PFSK-1 (cell line): ENCODE measurements at regions not wholly inside any gene's neighbourhood (a gene's known extent, or its start where the extent isn't known, plus 50 kb on each side); places are given as distances from the start of the nearest gene placed in this dataset.

ENCODE experiments used
- FOXP2 ChIP-seq: optimal IDR thresholded peaks from 2 replicates; pipeline ENCODE3; 2011; ENCODE audit warnings: borderline replicate concordance, control low read depth, inconsistent platforms; ENCODE audit not compliant: insufficient read depth; ENCODE audit errors: extremely low read length, extremely low read depth
- POLR2AphosphoS5 ChIP-seq: IDR thresholded peaks from 2 replicates; pipeline ENCODE4 v1.6.1; 2012; ENCODE audit warnings: low read depth, mild to moderate bottlenecking, control low read depth, low read length, moderate library complexity
- SIN3A ChIP-seq: IDR thresholded peaks from 2 replicates; pipeline ENCODE4 v1.6.1; 2012; ENCODE audit warnings: mild to moderate bottlenecking, low read length, moderate library complexity, borderline replicate concordance; ENCODE audit not compliant: insufficient read depth
- TAF1 ChIP-seq: IDR thresholded peaks from 2 replicates; pipeline ENCODE4 v1.6.1; 2012; ENCODE audit warnings: low read length, control low read depth, borderline replicate concordance; ENCODE audit not compliant: insufficient read depth
- TF ChIP-seq, protein P1 (sequence below), 2 experiments: IDR thresholded peaks; 2 replicates each; pipeline versions ENCODE4 v1.6.1 to v1.8.0; 2011 to 2012; ENCODE audit warnings: low read depth in 2 of 2, low read length in 2 of 2, control low read depth in 1 of 2, inconsistent platforms in 1 of 2, mild to moderate bottlenecking in 1 of 2, moderate library complexity in 1 of 2; ENCODE audit not compliant: insufficient read depth in 1 of 2

DNA sequence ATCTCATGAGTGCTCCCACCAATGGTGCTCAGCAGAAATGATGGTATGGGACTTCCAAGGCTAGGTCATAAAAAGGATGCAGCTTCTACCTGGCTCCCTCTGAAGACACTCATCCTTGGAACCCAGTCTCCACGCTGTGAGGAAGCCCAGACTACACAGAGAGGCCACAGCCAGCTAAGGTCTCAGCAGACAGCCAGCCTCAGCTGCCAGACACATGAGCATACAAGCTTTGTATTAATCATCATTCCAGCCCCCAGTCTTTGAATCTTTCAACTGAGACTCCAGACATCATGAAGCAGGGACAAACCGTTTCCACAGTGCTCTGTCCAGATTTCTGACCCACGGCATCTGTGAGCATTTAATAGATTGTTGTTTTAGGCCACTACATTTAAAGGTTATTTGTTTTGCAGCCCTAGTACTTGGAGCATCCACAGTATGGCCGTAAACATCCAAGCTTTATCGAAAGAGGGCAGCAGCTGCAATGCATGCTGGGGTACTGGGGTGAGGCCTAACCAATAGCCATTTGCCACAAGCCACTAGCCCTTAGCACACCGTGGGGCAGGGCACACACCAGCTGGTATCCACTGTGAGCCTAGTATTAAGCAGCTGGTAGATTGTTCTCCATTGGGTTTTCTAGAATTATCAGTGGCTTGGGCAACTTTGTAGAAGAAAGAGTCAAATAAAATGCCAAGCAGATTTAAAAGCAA, 449.1 kb downstream of the BCOR start:
- TF ChIP-seq POLR2AphosphoS5: no peak
- no peak for TF ChIP-seq TAF1
- TF ChIP-seq, protein P1, sequence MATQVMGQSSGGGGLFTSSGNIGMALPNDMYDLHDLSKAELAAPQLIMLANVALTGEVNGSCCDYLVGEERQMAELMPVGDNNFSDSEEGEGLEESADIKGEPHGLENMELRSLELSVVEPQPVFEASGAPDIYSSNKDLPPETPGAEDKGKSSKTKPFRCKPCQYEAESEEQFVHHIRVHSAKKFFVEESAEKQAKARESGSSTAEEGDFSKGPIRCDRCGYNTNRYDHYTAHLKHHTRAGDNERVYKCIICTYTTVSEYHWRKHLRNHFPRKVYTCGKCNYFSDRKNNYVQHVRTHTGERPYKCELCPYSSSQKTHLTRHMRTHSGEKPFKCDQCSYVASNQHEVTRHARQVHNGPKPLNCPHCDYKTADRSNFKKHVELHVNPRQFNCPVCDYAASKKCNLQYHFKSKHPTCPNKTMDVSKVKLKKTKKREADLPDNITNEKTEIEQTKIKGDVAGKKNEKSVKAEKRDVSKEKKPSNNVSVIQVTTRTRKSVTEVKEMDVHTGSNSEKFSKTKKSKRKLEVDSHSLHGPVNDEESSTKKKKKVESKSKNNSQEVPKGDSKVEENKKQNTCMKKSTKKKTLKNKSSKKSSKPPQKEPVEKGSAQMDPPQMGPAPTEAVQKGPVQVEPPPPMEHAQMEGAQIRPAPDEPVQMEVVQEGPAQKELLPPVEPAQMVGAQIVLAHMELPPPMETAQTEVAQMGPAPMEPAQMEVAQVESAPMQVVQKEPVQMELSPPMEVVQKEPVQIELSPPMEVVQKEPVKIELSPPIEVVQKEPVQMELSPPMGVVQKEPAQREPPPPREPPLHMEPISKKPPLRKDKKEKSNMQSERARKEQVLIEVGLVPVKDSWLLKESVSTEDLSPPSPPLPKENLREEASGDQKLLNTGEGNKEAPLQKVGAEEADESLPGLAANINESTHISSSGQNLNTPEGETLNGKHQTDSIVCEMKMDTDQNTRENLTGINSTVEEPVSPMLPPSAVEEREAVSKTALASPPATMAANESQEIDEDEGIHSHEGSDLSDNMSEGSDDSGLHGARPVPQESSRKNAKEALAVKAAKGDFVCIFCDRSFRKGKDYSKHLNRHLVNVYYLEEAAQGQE (IDR thresholded peaks at IDR 0.05; ENCODE audit: insufficient read depth in 1 of 2, low read depth in 2 of 2, low read length in 2 of 2): no peak
- no peak for TF ChIP-seq SIN3A
- no peak for TF ChIP-seq FOXP2

DNA sequence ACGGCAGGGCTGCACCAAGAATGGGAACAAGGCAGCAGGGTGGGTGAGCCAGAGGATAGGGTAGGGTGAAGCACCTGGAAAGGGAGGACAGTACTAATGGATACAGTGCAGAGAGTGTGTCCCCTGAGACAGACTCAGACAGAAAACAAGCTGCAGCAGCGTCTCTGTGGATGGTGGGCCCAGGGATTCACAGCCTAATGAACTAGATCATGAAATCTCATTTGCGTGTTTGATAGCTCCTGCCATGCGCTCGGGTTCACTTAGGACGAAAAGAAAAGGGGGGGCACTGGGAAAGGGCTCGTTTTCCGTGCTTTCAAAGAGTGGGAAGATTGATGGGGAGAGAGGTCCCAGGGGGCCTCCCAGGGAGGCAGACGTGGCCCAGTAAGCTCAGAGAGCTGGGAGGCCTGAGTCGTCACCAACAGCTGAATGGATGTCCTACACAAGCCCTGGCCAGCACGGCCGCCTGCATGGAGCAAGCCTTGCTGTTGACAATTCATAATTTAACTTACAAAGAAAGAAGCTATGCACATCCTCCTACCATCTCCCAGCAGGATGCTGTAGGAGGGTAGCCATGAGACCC, 446.9 kb downstream of the BCOR start:
- TF ChIP-seq SIN3A: no peak
- no peak for TF ChIP-seq FOXP2
- no peak for TF ChIP-seq POLR2AphosphoS5
- no peak for TF ChIP-seq TAF1
- TF ChIP-seq, protein P1 (IDR thresholded peaks at IDR 0.05; ENCODE audit: insufficient read depth in 1 of 2, low read depth in 2 of 2, low read length in 2 of 2): no peak

DNA sequence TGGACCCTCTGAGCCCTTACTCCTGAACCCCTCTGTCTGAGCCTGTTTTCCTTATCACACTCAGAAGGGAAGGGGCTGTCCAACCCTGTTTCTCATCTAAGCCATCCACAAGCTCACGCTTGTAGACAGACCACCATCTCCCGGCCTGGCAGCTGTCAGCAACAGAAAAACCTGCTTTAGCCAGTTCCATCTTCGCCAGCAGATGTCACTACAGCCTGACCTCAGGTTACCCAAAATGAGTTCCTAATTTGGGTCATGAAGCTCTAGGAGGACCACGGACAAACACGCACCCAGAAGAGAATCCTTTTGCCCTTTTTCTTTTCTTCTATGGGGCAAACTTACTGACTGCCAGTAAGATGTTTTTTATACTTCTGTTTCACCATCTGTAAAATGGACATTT, 445.4 kb downstream of the BCOR start:
- TF ChIP-seq TAF1: no peak
- TF ChIP-seq, protein P1 (IDR thresholded peaks at IDR 0.05; ENCODE audit: insufficient read depth in 1 of 2, low read depth in 2 of 2, low read length in 2 of 2): no peak
- TF ChIP-seq SIN3A: no peak
- no peak for TF ChIP-seq POLR2AphosphoS5
- TF ChIP-seq FOXP2: no peak

DNA sequence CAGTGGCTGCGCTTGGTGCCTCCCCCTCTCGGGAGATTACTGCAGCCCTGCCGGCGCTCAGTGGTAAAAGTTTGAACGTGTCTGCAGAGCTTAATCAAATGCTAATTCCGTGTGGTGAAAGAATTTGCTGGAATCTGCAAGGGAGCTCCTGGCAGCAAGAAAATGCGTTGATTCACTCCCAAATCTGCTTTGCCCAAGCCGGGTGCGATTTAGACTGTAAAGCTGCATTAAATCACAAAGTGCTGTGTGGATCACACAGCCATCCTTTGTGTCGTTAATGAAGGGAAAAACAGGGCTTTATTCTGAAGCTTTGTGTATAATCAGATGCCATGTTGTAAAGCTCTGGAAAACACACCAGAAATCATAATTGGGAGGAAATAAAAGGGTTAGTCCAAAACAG, 444.1 kb downstream of the BCOR start:
- TF ChIP-seq, protein P1 (IDR thresholded peaks at IDR 0.05; ENCODE audit: insufficient read depth in 1 of 2, low read depth in 2 of 2, low read length in 2 of 2): no peak
- TF ChIP-seq SIN3A: no peak
- TF ChIP-seq TAF1: no peak
- TF ChIP-seq FOXP2: no peak
- no peak for TF ChIP-seq POLR2AphosphoS5
